DMS 273 (cell line): ENCODE measurements at regions not wholly inside any gene's neighbourhood (a gene's known extent, or its start where the extent isn't known, plus 50 kb on each side); places are given as distances from the start of the nearest gene placed in this dataset.

Experiments used
- DNase-seq: peaks from one replicate; lab custom pipeline; 2025; ENCODE audit not compliant: unreplicated experiment; lab: John Stamatoyannopoulos, UW

DNA sequence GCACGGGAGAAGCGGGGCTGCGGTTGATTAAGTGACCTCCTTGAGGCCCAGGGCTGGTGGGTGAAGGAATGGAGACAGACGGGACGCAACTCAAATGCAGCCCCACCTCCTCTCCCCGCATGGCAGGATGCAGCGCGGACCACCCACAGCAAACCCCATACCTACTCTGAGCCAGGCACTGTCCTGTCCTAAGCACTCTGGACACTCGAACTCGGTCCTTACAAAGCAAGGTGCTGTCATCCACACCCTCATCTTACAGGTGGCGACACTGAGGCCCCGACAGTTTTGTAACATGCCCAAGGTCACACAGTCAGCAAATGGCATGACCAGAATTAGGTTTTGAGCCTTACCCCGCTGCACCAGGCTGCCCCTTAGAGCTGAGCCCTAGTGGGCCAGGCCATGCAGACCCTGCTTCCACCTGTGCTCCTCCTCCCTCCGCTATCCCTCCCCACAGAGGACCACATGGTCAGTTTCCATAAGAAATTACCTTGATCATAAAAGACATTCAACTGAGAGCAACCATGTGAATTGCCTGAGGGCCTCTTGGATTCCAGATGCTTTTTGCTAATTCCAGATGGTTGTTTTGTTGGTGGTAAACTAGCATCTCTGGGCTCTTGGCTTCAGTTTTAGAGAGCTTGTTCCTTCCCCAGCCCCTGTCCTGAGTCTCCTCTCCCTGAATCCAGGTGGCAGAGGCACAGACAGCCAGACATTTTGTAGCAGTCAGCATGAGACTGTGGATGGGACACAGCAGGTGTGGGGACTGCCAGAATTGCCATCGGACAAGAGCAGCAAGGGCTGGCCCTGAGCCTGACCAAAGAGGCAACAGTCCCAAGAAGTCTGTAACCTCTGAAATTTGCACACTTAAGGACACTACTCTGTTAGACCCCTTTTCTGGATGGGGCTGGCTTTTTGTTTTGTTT, 171.9 kb upstream of the PMEPA1 start:
- peak; percentile 7 for DNase-seq

DNA sequence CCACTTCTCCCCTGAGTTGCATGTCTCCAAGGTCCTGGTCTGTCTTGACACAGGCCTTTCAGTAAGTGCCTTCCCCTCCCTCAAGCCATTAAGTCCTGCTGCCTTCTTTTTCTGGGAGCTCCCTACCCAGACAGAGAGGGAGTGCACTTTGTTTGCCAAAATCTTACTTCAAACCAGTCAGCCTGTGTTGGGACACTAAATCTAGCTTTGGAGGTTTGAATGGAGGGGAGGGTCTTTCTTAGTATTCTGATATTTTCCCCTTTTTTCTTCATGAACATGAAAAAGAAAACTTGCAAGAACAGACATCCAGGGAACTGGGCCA, 170.7 kb upstream of the PMEPA1 start:
- no peak for DNase-seq

DNA sequence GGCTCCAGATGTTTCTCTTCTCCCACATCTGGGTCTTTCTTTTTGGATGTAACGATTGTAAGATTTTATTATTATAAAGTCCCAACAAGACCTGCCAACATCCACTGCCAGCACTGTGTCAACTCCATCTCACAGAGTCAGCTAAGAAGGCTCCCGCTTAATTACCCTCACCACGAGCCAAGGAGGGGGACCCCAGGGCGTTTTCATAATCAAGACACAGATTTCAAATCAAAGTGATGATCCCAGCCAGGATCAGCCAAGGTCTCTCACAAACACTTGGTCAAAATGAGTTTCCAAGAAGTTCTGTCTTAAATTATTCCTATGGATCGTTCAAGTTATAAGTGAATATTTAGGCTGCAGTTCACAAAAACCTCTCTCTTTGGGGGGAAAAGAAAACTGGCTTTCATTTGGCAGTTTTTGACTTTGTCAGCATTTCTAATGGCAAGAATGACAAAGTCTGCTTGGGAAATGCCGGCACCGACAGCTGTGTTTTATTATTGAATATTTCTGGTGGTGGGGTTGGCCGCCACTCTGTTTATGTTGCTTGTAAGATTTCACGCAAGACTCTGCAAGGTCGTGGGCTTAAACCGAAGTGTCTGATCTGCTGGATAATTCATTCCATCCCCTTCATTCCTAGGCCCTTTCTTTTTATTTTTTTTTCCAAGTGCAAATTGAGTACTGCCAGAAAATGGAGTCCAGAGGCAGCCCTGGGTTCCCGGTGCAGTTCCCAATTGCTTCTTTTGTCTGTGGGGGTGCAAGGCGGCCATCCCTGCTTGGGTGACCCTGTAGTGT, 170.2 kb upstream of the PMEPA1 start:
- no peak for DNase-seq

DNA sequence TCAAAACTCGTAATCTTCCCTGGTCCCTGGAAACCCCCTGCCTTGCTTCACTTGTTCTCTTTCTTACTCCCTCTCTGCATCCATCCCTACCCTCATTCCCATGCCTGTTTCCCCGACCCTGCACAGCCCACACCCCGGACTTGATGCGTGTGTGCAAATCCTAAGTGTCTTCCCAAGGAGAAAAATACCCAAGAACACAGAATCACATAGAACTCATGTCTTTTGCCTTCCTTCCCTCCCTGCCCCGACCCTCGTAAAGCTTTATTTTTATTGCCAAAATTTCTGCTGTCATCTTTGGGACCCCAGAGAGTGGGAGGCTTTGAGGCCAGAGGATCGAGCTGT, 169.6 kb upstream of the PMEPA1 start:
- DNase-seq: no peak

DNA sequence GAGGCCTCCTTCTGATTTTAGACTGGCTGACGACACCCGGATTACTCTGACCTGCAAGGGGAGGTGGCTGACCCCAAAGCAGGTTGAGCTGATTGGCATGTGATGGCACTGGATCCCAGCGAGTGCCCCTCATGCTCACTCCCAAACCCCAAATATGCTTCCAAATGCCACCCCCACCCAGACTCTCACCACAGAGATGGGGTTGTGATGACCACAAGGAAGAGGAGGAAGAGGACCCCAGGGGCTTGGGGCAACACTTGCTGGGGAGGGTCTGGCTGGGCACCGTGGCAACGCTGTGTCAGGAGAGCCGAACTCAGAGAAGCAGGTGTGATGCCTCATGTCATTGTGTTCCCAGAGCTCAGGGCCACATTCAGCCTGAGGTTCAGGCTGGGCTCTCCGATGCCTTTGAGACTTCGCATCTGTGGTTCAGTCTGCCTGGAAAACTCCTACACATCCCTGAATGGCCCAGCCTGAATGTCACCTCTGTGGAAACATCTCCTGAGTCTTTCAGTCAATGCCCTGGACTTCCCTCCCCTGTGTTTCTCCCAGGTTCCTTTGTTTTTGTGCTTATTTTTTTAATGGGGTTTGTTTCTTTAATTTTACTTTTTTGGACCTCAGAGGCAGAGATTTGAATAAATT, 169.1 kb upstream of the PMEPA1 start:
- no peak for DNase-seq

DNA sequence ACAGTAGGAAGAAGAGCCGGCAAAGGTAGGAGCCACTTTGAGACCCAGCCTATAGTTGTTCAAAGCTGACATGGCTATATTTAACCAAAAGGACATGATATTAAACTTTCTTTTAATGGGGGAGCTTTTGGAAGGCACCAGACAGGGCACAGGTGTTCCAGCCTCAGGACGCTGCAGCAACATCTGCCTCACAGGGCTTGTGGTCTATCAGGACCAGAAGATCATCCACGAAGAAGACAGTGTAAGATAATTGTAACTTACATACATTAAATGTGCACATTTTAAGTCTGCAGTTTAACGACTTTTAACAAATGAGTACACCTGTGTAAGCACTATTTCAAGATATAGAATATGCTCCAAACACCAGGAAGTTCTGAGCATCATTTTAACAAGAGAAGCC, 168.2 kb upstream of the PMEPA1 start:
- DNase-seq: no peak

DNA sequence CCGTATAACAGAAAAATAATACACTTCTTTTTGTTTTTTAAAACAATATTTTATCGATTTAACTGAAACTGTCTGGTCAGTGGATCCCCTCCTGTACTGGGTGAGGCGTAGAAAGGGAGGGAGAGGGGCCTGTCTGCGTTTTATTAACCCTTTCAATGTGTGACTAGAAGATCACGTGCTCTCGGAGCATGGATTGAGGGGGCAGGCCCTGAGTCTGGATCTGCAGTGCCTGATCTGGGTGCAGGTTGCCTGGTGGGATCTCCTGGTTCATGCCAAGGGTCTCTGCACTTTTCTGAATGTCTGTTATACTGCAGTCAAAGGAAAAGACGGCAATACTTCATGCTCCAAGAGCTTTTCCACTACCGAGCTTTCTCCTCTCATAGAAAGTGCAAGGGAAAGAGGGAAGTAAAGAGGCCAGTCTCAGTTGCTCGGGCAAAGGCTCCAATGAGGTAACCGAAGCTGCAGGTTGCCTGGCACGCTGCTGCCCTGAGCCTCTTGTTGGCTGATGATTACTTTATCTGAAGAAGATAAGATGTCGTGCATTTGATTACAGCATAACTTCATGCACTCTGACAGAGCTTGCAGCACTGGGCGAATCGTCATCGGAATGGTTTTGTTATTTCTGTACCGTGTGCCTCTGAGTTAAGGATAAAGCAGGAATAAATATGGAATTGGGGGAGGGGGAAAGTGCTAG, 167.5 kb upstream of the PMEPA1 start:
- no peak for DNase-seq

DNA sequence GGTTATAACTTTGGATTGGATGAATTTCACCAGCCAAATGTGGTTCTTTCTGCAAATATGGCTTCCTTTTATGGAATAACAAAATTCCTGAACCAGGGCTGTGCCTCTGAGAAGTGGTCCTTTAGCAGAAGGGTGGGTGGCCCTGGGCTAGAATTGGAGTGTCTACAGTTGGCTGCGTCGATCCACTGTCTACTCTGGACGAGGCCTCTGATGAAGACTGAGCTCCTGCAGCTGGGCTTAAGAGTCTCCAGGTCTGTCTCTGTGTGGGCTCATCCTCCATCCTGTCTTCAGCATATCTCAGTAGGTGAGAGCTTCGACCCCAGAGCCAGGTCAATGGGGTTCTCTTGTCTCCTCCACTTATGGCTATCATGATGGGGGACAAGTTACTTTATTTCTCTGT, 166.3 kb upstream of the PMEPA1 start:
- DNase-seq: no peak

DNA sequence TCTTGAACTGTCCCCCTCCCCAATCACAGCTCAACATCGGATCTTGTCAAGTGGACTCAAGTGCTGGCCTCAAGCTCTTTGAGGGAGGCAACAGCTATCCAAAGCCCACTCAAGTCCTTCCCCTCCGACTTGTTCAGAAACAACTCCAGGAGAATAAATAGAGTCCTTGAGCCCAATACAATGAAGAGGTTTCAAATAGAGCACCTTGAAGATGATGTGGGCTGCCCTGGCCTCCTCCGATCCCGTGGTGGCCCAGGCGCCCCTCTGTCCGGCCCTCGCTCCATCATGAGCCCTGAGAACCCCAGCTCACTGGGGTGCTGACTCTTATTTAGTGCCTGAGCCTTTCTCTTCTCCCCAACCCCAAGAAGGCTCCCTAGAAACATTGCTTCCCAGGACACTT, 164.3 kb upstream of the PMEPA1 start:
- DNase-seq: no peak

DNA sequence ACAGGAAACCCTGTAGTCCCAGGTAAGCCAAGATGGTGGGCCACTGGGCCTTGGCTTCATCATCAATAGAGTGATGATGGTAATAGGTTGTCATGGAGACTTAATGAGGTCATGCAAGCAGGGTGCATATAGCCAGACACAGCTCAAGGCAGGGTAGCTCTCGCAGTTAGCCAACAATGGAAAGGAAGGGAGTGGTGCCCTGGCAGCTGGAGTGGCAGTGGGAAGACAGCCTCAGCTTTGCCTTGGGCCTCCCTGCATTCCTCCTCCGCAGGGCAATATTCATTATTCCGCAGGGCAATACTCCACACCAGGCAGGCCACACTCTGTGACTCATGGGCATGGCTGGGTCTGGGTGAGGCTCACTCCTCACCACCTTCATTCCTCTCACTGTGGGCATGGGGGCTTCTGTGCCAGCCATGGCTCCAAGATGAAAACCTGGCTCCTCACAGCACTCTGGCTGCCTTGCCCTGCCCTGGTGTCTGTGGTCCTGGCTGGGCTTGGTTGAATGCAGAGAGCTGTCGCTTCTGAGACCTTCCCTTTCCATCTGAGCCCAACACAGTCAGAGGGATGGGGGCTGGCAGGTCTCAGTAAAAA, 163.1 kb upstream of the PMEPA1 start:
- no peak for DNase-seq

DNA sequence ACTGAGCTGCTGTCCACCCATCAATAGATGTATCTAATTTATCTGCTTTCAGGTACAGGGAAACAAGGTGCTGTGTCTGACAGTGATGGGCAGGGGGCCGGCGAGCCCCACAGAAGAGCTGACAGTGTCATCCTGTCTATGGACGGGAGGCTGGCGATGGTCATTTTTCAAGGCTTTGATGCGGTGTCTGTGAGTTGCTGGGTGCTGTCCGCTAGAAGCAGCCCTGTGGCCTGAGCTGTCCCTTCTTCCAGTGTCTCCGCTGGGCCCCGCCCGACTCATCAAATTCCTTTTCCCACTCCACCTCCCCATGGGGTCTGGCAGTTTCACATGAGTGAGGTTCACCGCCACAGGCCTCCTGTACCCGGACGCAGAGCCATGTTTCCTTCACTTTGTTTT, 161.4 kb upstream of the PMEPA1 start:
- no peak for DNase-seq

DNA sequence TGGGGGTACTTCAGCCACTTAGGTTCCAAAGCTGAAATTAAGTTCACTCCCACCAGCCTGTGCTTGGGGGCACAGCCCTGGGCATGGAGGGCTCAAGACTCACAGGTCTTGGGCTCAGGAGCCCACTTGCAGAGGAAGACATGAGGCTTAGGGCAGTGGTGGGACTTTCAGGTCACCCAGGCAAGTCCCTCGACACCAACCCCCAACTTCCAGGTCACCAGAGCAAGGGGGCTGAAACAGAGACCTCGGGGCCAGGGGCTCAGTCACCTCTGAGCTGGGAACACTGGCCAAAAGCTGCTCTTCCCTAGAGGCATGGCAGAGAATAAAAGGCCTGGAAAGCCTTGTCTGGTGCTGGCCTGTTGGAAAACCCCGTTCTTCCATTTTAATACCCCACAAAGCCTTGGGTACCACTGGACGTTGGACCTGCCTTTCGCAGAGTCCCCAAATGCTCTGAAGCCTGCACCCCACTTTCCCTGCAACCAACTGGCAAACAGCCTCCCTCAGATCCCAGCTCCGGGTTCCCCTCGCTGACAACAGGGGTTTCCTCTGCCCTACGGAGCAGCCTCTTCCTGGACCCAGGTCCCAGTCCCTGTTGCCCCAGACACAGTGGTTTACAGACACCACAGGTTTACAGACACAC, 160.9 kb upstream of the PMEPA1 start:
- no peak for DNase-seq

DNA sequence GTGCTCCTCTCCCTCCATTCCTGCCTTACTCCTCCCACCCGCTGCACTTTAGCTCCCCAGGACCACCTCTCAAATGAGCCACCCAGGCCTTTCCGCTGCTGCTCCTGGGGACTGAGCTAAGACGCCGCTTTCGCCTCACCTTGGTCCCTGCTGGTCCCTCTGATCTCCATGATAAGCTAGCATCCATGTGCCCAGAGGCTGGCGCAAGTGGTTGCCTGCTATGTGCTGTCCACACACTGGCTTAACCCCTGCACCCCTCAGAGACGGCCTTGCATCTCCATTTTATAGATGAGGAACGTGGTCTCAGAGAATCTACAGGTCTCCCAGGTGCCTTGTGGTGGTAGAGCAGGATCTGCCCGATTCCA, 160.1 kb upstream of the PMEPA1 start:
- DNase-seq: no peak

DNA sequence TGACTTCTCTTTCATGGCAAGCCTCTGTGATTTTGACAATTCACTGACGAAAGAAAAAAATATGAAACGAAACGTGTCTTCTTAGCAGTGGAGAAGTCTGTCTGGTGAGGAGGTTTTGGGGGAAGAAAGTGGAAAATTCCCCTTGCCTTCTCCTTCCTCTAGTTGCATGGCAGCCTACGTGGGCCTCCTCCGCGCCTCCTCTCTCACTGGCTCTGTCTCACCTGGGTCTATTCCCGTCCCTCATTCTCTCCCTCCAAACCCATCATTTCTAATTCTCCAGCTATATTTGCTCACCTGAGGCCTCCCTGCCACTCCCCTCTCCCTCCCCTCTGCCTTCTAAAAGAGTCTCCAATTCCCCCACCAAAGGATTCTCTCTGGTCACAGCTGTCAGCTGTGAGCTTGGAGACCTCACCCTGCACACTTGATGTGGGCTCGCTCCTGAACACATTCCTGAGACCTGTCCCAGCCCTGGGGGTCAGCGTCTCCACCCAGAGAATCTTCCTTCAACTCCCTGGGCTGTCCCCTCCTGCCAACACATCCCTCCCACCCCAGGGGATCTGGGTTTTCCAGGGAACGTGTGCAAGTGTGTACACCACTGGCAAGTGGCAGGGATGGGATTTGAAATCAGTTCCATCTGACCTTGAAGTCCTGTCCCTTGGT, 159.6 kb upstream of the PMEPA1 start:
- no peak for DNase-seq

DNA sequence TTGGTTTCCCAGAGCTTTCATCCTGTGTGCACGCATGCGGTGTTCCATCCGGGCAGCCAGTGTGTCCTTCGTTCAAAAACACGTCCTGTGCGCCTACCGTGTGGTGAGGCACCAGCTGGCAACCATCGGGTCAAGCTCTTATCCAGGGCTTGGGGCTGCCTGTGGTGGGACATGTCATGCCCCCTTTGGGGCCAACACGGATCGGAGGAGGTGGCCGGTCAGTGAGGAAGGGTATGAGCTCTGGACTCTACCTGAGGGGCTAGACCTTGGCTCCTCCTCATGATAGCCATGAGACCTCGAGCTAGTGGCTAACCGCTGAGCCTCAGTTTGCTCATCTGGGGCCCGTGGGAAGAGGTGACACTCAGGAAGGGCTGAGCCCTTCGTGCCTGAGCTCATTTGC, 158.5 kb upstream of the PMEPA1 start:
- no peak for DNase-seq

DNA sequence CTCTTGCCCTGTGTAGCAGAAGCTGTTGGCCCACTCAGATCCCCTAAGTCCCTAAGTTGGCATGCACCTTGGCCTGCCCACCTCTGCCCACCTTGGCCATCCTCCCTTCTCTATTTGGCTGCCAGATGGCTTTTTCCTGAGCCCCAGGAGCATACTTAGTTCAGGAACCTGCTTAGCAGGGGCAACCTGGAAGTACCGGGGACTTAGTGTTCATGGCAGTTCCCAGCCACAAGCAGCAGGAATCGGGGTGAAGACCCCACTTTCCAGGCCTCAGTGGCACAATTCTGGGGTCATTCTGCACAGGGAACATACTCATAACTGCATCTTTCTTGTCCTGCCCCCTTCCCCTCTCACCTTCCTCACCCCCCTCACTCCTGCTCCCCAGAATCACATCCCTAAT, 158.0 kb upstream of the PMEPA1 start:
- DNase-seq: no peak

DNA sequence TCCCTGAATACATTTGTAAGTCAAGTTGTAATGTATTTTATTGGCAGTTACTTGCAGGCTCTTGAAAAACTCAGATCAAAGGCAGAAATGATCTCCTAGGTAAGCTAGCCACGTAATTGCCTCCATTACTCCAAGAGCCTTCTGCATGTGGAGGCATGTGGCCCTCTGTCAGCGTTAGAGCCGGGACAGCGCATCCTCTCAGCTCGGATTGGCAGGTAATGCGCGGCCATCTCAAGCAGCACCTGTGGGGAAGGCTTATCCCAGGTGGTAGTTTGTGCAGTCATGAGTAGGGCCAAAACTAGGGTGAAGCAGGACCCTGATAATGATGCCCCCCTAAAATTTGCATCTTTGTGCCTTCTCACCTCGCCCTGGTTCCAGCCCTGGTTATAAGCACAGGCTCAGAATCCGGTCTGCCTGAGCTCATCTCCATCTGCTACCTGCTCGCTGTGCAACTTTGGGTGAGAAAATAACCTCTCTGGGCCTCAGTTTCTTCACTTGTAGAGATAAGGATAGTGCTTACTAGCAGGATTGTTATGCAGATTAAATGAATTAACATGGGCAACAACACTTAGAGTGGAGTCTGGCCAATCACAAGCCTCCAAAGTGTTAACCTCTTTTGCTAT, 157.5 kb upstream of the PMEPA1 start:
- no peak for DNase-seq

DNA sequence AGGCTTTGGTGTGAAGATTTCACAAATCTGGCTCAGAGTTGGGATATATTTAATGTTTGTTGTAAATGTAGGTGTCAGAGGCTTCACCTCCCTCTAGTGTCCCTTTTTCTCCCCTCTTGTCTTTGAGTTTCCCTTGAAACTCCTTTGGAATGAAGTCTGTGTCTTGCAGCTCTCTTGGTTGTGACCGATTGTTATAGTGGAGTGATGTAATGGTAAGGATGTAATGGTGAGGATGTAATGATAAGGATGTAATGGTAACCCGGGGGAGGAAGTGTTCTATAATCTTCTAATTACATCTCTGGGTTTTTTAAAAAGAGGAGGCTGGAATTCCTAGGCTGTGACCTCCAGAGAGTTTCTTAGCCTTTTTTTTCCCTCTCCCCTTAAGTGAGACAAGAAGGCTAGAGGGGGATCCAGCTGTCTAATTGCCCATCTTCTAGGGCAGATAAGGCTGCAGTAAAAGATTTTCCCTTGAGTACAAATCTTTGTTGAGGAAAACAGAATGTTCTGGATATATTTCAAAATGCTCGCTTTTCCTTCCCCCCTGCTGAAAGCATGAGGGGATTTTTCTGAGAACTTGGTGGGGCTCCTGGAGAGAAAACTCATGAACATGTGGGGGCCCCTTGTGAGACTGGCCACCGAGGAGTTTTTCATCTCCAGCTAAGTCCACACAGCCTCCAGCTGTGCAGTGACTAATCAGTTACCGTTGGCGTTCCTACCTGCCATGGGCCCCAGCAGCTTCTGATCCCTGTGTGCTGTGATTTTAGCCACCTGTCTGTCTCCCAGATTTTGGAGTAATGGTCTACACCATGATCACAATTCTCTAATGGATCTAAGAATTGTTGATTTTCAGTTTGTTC, 156.7 kb upstream of the PMEPA1 start:
- DNase-seq: no peak

DNA sequence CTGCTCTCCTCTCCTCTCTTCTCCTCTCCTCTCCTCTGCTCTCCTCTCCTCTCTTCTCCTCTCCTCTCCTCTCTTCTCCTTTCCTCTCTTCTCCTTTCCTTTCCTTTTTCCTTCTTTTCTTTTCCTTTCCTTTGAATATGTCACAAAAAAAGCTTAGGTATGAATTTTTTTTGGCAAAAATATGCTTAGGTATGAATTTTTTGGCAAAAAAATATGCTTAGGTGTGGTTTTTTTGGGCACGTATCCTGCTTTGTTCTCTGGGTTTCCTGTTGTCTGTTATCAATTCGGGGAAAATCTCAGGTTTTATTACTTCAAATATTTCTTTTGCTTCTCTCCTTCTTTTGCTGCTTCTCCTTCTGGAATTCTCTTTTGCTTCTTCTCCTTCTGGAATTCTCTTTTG, 155.5 kb upstream of the PMEPA1 start:
- DNase-seq: no peak
